ENCODE measurements at regions not wholly inside any gene's neighbourhood (a gene's known extent, or its start where the extent isn't known, plus 50 kb on each side); places are given as distances from the start of the nearest gene placed in this dataset.
A peak's percentile ranks its signal among the peaks of the same experiment; 100 is the strongest.

- H3K36me3 Mint-ChIP-seq (ENCODE audit: low read depth), result no peaks in the 10 kb centered on the region
- TF ChIP-seq CTCF (IDR thresholded peaks at IDR 0.05), result no peak
- H3K9me3 Mint-ChIP-seq, result peaks cover 14% of the 10 kb centered on the region
- no peak overlapping the region for H3K27ac Mint-ChIP-seq
- H3K27me3 Mint-ChIP-seq (ENCODE audit: low read depth, poor library complexity), result peaks cover 13% of the 10 kb centered on the region
- DNase-seq, result peak; percentile 10
- no peaks in the 10 kb centered on the region for H3K4me1 Mint-ChIP-seq
- H3K4me3 Mint-ChIP-seq, result no peak overlapping the region
Measured at GRCh38 chr1:175824079-175824478, 80.7 kb upstream of the TNR start.

GRCh38 chr1:175823406-175823805, 80.0 kb upstream of the TNR start:
- DNase-seq, result no peak
- H3K4me1 Mint-ChIP-seq, result no peaks in the 10 kb centered on the region

GRCh38 chr1:175822580-175822979, 79.2 kb upstream of the TNR start:
- TF ChIP-seq CTCF (IDR thresholded peaks at IDR 0.05), result no peak
- DNase-seq, result no peak
- H3K36me3 Mint-ChIP-seq (ENCODE audit: low read depth), result no peaks in the 10 kb centered on the region
- peaks cover 13% of the 10 kb centered on the region for H3K27me3 Mint-ChIP-seq (ENCODE audit: low read depth, poor library complexity)
- no peak overlapping the region for H3K27ac Mint-ChIP-seq
- no peaks in the 10 kb centered on the region for H3K4me1 Mint-ChIP-seq
- H3K4me3 Mint-ChIP-seq, result no peak overlapping the region
- H3K9me3 Mint-ChIP-seq, result peaks cover 6% of the 10 kb centered on the region

More at GRCh38 chr1:175823406-175823805, 80.0 kb upstream of the TNR start:
- Mint-ChIP-seq H3K36me3 (ENCODE audit: low read depth) (no peaks in the 10 kb centered on the region), H3K9me3 (peaks cover 11% of the 10 kb centered on the region), H3K27me3 (ENCODE audit: low read depth, poor library complexity) (peaks cover 13% of the 10 kb centered on the region), H3K4me3 (no peak overlapping the region), H3K27ac (no peak overlapping the region)
- TF ChIP-seq CTCF (IDR thresholded peaks at IDR 0.05), result no peak

GRCh38 chr1:175820456-175821025, 77.1 kb upstream of the TNR start:
- no peak for DNase-seq
- Mint-ChIP-seq H3K4me1 (no peaks in the 10 kb centered on the region), H3K9me3 (peaks cover 3% of the 10 kb centered on the region), H3K4me3 (no peak overlapping the region), H3K27ac (no peak overlapping the region), H3K27me3 (ENCODE audit: low read depth, poor library complexity) (peaks cover 18% of the 10 kb centered on the region), H3K36me3 (ENCODE audit: low read depth) (no peaks in the 10 kb centered on the region)
- TF ChIP-seq CTCF (IDR thresholded peaks at IDR 0.05), result no peak

GRCh38 chr1:175818929-175819328, 75.5 kb upstream of the TNR start:
- TF ChIP-seq CTCF (IDR thresholded peaks at IDR 0.05), result no peak
- Mint-ChIP-seq H3K4me3 (no peak overlapping the region), H3K27me3 (ENCODE audit: low read depth, poor library complexity) (peaks cover 20% of the 10 kb centered on the region), H3K9me3 (peaks cover 3% of the 10 kb centered on the region), H3K27ac (no peak overlapping the region), H3K4me1 (no peaks in the 10 kb centered on the region), H3K36me3 (ENCODE audit: low read depth) (no peaks in the 10 kb centered on the region)
- DNase-seq, result no peak

GRCh38 chr1:175817445-175817844, 74.0 kb upstream of the TNR start:
- no peak overlapping the region for H3K4me3 Mint-ChIP-seq
- no peak overlapping the region for H3K27ac Mint-ChIP-seq
- no peak for DNase-seq
- H3K9me3 Mint-ChIP-seq, result peaks cover 7% of the 10 kb centered on the region
- H3K27me3 Mint-ChIP-seq (ENCODE audit: low read depth, poor library complexity), result peaks cover 14% of the 10 kb centered on the region
- TF ChIP-seq CTCF (IDR thresholded peaks at IDR 0.05), result no peak
- H3K36me3 Mint-ChIP-seq (ENCODE audit: low read depth), result no peaks in the 10 kb centered on the region
- no peaks in the 10 kb centered on the region for H3K4me1 Mint-ChIP-seq
